ENCODE measurements at regions not wholly inside any gene's neighbourhood (a gene's known extent, or its start where the extent isn't known, plus 50 kb on each side); places are given as distances from the start of the nearest gene placed in this dataset.

DNA sequence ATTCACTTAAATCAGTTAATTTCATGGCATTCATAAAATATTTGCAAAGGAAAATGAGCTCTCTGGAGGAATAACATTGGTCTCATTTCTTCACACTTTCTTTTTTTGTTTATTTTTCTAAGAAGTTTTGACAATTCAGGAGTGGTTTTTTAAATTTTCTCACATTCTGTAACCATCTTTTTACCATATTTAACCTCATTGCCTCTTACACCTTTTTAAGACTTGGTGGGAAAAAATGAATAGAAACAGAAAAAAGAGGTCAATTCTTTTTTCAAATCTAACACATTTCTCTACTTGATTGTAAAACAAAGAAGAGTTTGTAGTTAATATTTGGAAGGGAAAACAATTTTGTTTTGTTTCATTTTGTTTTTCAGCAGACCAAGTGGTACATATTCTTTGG, 1034.7 kb upstream of the RAG2 start:
- no peak overlapping the region for H3K14ac ChIP-seq (ENCODE audit: insufficient read depth, low read length)
- no peaks in the 10 kb centered on the region for H3K4me1 ChIP-seq (ENCODE audit: insufficient read depth, low read length)
- no peak overlapping the region for H3K9ac ChIP-seq (ENCODE audit: extremely low read depth, insufficient read length, low read length)
- TF ChIP-seq, protein P1, sequence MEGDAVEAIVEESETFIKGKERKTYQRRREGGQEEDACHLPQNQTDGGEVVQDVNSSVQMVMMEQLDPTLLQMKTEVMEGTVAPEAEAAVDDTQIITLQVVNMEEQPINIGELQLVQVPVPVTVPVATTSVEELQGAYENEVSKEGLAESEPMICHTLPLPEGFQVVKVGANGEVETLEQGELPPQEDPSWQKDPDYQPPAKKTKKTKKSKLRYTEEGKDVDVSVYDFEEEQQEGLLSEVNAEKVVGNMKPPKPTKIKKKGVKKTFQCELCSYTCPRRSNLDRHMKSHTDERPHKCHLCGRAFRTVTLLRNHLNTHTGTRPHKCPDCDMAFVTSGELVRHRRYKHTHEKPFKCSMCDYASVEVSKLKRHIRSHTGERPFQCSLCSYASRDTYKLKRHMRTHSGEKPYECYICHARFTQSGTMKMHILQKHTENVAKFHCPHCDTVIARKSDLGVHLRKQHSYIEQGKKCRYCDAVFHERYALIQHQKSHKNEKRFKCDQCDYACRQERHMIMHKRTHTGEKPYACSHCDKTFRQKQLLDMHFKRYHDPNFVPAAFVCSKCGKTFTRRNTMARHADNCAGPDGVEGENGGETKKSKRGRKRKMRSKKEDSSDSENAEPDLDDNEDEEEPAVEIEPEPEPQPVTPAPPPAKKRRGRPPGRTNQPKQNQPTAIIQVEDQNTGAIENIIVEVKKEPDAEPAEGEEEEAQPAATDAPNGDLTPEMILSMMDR (conservative IDR thresholded peaks at IDR 0.05), result no peak
- H2AK5ac ChIP-seq (ENCODE audit: insufficient read length, low read length), result no peak overlapping the region
- no peak overlapping the region for H3K27ac ChIP-seq (ENCODE audit: insufficient read length, low read depth, low read length)
- no peaks in the 10 kb centered on the region for H3K9me3 ChIP-seq (ENCODE audit: control insufficient read depth, low read depth, low read length)
- no peak overlapping the region for H2BK120ac ChIP-seq (ENCODE audit: low read depth, low read length, poor library complexity, severe bottlenecking)
- H3K4me2 ChIP-seq (ENCODE audit: insufficient read depth, insufficient read length, low read length), result no peak overlapping the region
- no peak overlapping the region for H3K18ac ChIP-seq (ENCODE audit: insufficient read length, low read depth, low read length)
- no peak overlapping the region for H3K56ac ChIP-seq (ENCODE audit: insufficient read length, low read depth, low read length)
- no peak overlapping the region for H3K4me3 Mint-ChIP-seq
- no peak overlapping the region for H2AFZ ChIP-seq (ENCODE audit: low read length)
- H3K79me2 ChIP-seq (ENCODE audit: insufficient read depth, low read length), result no peaks in the 10 kb centered on the region
- H4K5ac ChIP-seq (ENCODE audit: insufficient read length, low read depth, low read length), result no peak overlapping the region
- no peak overlapping the region for H3T11ph ChIP-seq (ENCODE audit: low read length)
- no peaks in the 10 kb centered on the region for H3K23me2 ChIP-seq (ENCODE audit: insufficient read length, low read depth, low read length, poor library complexity, severe bottlenecking)
- DNase-seq, result no peak
- no peaks in the 10 kb centered on the region for H3K79me1 ChIP-seq (ENCODE audit: insufficient read depth, low read depth, low read length, poor library complexity, severe bottlenecking)
- H4K20me1 ChIP-seq (ENCODE audit: control insufficient read depth, insufficient read depth, insufficient read length), result no peaks in the 10 kb centered on the region
- H3K27ac Mint-ChIP-seq, result no peak overlapping the region
- H2BK15ac ChIP-seq (ENCODE audit: low read depth, low read length), result no peak overlapping the region
- H2BK12ac ChIP-seq (ENCODE audit: insufficient read length, low read depth, low read length), result no peak overlapping the region
- no peak overlapping the region for H2BK20ac ChIP-seq (ENCODE audit: low read depth, low read length, poor library complexity, severe bottlenecking)
- H3K27me3 Mint-ChIP-seq (ENCODE audit: low read depth), result no peaks in the 10 kb centered on the region
- no peak overlapping the region for H3K23ac ChIP-seq (ENCODE audit: insufficient read length, low read depth, low read length)
- no peaks in the 10 kb centered on the region for H3K36me3 Mint-ChIP-seq (ENCODE audit: insufficient read depth in 1 of 3, low read depth in 3 of 3)
- H3K9me3 Mint-ChIP-seq, result peaks cover 0 to 3% of the 10 kb centered on the region in 2 experiments; a peak in 1 of 5 replicates
- H4K8ac ChIP-seq (replicated peaks; ENCODE audit: insufficient read length, low read depth, low read length), result no peak overlapping the region
- no peak overlapping the region for H2BK5ac ChIP-seq (ENCODE audit: insufficient read length, low read length)
- no peak overlapping the region for H3K4ac ChIP-seq (ENCODE audit: low read depth, low read length)
- no peak overlapping the region for H4K91ac ChIP-seq (ENCODE audit: insufficient read length, low read depth, low read length)
- no peaks in the 10 kb centered on the region for H3K27me3 ChIP-seq (ENCODE audit: insufficient read depth, low read length)
- H3K4me1 Mint-ChIP-seq, result no peaks in the 10 kb centered on the region
